Esophagus muscularis mucosa (tissue), 3 donors: ENCODE measurements at regions not wholly inside any gene's neighbourhood (a gene's known extent, or its start where the extent isn't known, plus 50 kb on each side); places are given as distances from the start of the nearest gene placed in this dataset.

ENCODE experiments used
- CTCF ChIP-seq, 3 experiments: fragments of 200-600 bp in 2 of 3; fragments of 450-650 bp in 1 of 3; sonication (generic) in 2 of 3; IDR thresholded peaks; one replicate each; pipeline ENCODE4 v1.5.1; 2017 to 2019; ENCODE audit warnings: antibody characterized with exemption in 3 of 3, mild to moderate bottlenecking in 2 of 3, moderate library complexity in 1 of 3
- EP300 ChIP-seq: sonication (generic); formaldehyde crosslinking; IDR thresholded peaks from one replicate; pipeline ENCODE4 v1.6.1; 2017; ENCODE audit warnings: antibody characterized with exemption

- TF ChIP-seq CTCF (IDR thresholded peaks at IDR 0.05) (no peak), EP300 (no peak)
These were observed 63.7 kb upstream of the PLXNA4 start for GRCh38 chr7:132639983-132640382.
